HG02884 (cell line): ENCODE measurements at regions not wholly inside any gene's neighbourhood (a gene's known extent, or its start where the extent isn't known, plus 50 kb on each side); places are given as distances from the start of the nearest gene placed in this dataset.

Experiments
- ATAC-seq: cut with Tn5 transposase; IDR thresholded peaks from one replicate; pipeline ENCODE4 v1.9.1; 2021; ENCODE audit warnings: mild to moderate bottlenecking, moderate library complexity; ENCODE audit not compliant: unreplicated experiment

- no peak for ATAC-seq
Measured at GRCh38 chr9:88233091-88233490, 94.8 kb upstream of the SPATA31C2 start.

- ATAC-seq, result no peak
Measured at GRCh38 chr9:88230612-88231011, 92.3 kb upstream of the SPATA31C2 start.

- ATAC-seq, result no peak
Measured at GRCh38 chr9:88229434-88229833, 91.2 kb upstream of the SPATA31C2 start.

GRCh38 chr9:88224938-88225337 lies 86.7 kb upstream of the SPATA31C2 start:
- ATAC-seq, result no peak

- no peak for ATAC-seq
Measured at GRCh38 chr9:88221105-88221504, 82.8 kb upstream of the SPATA31C2 start.

- no peak for ATAC-seq
Measured at GRCh38 chr9:88220652-88221051, 82.4 kb upstream of the SPATA31C2 start.

GRCh38 chr9:88219601-88220000 lies 81.3 kb upstream of the SPATA31C2 start:
- ATAC-seq, result no peak

GRCh38 chr9:88218726-88219125 lies 80.5 kb upstream of the SPATA31C2 start:
- no peak for ATAC-seq

GRCh38 chr9:88216126-88216995 lies 78.1 kb upstream of the SPATA31C2 start:
- no peak for ATAC-seq

- no peak for ATAC-seq
Measured at GRCh38 chr9:88215196-88216125, 77.2 kb upstream of the SPATA31C2 start.

GRCh38 chr9:88202321-88202720 lies 64.0 kb upstream of the SPATA31C2 start:
- no peak for ATAC-seq

- no peak for ATAC-seq
Measured at GRCh38 chr9:88198341-88198807, 60.1 kb upstream of the SPATA31C2 start.

GRCh38 chr9:88197781-88198340 lies 59.6 kb upstream of the SPATA31C2 start:
- ATAC-seq, result no peak

- ATAC-seq, result no peak
Measured at GRCh38 chr9:88197016-88197415, 58.7 kb upstream of the SPATA31C2 start.

GRCh38 chr9:88196142-88196790 lies 58.0 kb upstream of the SPATA31C2 start:
- ATAC-seq, result no peak

GRCh38 chr9:88193766-88194165 lies 55.5 kb upstream of the SPATA31C2 start:
- ATAC-seq, result no peak

GRCh38 chr9:88191456-88191855 lies 53.2 kb upstream of the SPATA31C2 start:
- no peak for ATAC-seq

- ATAC-seq, result no peak
Measured at GRCh38 chr9:88189371-88189770, 51.1 kb upstream of the SPATA31C2 start.
